ENCODE measurements at regions not wholly inside any gene's neighbourhood (a gene's known extent, or its start where the extent isn't known, plus 50 kb on each side); places are given as distances from the start of the nearest gene placed in this dataset.
A peak's percentile ranks its signal among the peaks of the same experiment; 100 is the strongest.

DNA sequence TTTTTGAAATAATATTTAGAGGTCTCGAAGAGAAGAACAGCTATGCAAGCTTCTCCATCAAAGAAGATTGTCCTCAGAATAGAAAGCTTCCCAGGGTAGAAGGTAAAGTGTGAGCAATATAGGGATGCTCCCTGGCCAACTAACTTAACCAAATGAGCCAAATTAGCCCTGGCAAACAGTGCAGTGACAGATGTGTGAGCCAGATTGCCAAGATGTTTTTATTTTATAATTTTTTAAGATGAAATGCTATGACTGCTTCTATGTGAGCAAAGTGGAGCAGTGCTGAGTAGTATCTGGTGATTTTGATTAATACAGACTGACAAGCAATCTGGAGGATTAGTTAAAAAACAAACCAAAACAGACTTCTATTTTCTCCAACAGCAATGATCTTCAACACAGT, 202.1 kb downstream of the NOVA1 start:
- peak in 1 of 14 donors; percentile 79 for DNase-seq

DNA sequence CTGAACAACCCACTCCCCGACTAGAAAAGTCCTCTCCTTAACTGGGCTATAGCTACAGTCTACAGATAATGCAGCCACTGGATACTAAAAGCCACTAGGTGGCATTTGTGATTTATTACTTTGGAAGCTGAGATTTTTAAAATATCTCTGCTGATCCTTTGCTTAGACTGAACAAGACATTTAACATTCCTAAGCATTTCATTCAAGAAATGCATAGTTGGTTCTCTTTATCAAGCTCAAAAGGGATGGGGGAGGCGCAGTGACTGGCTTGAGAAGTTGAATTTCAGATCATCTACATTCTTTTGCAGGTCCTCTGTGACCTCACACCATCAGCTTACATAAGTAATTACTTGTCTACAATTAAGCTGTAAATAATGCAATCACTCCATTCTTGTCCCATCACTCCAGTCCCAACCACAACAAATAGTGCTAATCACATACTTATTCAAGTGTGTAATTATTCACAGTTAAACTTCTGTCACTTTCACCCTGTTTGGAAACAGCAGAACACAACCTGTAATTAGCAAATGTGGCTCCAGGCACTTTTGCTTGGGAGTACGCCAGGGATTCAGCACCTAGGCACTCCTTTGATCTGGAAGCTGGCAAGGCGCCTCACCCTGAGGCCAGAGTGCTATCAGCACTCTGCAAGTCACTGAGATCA, 203.6 kb downstream of the NOVA1 start:
- DNase-seq, result peak in 2 of 14 donors; percentile 26 to 81

DNA sequence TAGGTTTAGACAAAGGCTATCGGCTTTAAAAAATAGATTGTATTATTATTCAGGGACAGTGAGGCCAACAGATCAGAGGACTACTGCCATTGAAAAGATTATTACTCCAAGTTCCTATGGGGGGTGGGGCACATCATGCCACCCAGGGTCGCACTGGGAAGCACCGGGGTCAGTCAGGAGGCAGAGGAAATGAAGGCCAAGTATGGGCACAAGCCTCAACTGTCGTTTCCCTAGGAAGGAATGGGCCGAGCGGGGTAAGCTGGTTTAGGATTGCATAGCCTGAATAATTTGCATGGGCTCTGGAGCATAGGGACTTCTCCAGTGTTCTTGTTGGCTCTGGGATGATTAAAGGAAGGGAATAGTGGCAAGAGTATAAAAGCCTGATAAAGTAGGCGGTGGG, 205.3 kb downstream of the NOVA1 start:
- no peak for DNase-seq

DNA sequence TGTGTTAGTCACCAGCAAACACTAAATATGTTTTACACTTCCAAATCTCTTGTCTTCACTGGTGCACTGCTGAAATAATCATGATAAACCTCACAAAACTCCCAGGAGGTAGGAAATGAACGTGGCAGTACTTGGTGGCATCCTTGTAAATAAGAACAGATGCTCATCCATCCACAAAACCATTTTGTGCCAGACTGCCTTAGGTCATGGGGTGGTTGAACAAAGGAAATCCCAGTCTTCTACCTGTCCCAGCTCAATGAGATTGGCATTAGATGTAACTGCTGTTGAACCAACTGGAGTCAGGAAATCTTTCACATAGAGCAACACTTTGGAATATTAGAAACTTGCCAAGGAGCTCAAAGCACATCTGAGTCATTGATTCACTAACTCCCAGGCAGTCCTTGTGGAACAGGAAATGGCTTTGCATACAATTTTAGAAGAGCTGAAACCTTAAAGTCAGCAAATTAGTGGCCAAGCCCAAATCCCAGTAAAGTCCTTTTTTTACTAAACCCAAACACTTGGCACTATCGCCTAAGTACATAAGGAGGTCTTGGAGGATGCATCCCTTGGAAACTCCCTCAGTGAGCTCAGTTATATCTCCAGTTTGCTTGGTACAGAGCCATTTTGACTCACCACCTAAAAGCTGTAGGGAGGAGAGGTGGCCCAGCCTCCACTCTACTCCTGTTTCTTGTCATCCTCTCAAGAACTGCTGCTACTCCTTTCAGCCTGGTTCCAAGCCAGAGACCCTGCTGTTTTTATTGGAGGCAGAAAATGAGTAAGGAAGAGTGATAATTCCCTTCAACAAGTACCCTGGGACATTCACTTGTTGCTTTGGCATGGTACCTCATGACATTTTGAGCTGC, 208.0 kb downstream of the NOVA1 start:
- peak in 1 of 14 donors; percentile 21 for DNase-seq

DNA sequence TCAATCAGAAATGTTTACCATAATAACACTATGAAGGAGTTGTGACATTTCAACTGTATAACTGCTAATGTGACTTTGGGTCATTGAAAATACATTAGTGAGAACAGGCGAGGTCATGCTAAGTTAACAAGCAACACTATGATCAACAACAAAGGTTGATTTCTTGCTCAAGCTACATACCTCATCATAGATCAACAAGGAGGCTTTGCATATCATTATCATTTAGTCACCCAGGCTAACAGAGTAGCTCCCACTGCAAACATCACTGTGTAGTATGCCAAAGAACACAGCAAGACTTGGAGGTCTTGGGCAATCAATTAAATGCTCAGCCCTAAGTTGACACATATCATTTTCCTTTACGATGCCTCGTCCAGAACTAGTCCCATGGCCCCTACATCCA, 212.5 kb downstream of the NOVA1 start:
- DNase-seq, result no peak

DNA sequence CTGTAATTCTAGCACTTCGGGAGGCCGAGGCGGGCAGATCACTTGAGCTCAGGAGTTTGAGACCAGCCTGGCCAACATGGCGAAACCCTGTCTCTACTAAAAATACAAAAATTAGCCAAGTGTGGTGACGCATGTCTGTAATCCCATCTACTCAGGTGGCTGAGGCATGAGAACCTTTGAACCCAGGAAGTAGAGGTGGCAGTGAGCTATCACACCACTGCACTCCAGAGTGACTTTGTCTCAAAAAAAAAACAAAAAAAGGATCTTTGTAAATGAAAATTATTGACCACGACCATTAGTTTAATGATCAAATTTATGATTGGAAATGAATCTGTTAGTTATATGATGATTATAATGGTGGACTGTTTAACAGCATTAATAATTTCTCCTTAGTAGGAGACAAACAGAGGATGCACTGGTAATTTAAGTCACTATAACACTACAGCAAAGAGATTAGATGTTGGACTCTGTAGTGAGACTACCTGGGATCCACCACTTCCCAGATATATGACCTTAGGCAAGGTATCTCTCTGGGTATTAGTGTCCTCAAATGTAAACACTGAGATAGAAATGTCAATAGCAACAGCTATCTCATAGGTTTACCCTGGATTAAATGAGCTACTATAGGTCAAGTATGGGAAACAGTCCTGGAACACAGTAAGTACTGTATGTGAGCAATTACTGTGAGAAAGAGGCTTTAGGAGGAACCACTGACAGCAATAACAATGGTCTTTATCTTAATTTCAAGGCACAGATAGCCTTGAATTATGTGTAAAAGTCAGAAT, 214.7 kb downstream of the NOVA1 start:
- no peak for DNase-seq

DNA sequence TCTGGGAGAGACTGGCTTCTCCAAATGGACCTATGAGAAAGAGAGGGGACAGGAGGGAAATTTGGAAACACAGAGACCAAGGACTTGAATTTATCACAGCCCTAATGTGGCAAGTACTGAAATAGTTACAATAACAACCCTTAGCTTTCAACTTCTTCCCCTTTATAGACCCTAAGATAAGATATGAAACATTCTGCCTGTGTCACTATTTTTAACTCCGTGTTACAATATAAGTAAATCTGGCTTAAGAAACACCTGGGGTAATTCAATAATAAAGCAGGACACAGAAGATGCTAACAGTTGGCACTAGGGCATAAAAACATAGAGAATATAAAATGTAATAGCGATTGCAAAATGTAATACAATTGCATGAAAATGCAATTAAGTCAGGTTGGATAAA, 216.4 kb downstream of the NOVA1 start:
- DNase-seq, result no peak

DNA sequence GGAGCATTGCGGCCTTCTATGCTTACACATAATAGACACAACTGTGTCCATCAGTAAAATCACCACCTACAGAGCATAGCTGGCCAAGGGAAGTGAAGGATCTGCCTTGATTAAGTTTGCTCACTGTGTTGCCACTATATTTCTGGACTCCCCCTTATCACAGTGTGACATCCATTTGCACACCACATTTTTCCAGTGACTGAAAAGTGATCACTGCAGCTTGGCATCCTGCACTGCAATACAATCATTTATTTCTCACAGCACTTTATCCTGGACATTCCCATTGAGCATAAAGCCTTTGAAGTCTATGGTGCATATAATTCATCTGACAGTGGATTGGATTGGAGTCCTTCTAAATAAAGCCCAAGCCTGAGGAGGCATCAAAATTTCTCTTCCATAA, 217.2 kb downstream of the NOVA1 start:
- DNase-seq, result no peak

DNA sequence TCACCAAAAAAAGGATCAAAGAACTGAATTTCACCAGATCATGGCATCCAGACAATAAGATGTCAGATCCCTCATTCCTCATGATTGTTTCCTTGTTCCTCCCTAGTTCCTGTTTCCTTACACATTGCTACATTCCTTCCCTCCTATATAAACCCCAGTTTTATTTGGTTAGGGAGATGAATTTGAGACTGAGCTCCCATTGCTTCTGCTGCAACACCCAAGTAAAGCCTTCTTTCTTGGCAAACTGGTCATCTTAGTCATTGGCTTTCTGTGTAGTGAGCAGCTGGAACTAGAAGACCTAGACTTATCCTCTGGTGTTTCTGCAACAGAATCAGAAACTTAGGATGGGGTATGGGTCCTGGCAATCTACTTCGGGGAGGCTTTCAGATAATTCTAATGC, 217.9 kb downstream of the NOVA1 start:
- no peak for DNase-seq

DNA sequence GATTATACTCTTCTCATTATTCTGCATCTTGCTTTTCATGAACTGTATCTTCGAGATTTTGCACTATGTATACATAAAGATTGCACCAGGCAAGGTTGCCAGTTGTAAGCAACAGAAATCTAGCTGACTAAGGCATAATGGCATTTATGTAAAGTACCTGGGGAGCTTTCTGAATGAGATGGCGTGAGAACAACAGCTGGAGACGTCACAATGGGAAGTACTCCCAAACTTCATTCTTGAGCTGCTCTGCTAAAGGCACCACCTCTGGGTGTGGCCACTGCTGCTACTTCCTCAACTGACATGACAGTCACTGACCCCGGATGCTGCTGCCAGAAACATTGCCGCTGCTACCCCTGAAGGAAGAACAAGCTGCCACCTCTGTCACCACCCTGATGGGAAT, 220.7 kb downstream of the NOVA1 start:
- DNase-seq, result no peak

DNA sequence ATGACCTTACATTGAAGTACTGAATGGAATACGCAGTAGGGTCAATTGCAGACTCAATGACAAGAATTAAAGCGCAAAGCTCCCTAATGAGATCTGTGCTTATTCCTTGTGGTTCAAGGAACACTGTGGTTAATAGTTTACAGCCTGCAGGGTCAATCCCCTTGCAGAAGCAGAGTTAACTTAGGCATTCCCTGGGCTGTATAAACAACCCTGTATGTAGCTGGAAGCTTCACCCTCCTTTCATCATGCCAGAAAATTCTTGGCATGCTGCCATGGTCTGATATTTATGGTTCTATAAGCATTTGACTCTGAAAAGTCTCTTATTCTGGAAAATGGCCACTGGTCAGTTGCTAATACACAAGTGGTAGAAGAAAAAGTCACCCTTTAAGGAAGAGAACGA, 227.7 kb downstream of the NOVA1 start:
- no peak for DNase-seq

DNA sequence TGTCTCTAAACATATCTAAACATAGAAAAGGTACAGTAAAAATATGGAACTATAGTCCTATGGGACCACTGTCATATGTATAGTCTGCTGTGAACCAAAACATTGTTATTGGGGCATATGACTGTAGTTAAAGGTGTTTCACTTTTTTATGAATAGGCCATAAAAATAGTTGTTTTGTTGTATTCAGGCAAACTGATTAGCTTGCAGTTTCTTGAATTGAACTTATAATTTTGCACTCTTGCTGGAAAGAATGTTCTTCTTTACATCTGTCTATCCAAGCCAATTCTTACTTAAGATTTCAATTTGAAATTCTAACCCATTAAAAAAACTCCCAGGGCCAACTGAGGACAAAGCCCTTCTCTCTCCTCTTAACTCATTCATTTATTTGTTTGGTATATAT, 234.1 kb downstream of the NOVA1 start:
- no peak for DNase-seq

DNA sequence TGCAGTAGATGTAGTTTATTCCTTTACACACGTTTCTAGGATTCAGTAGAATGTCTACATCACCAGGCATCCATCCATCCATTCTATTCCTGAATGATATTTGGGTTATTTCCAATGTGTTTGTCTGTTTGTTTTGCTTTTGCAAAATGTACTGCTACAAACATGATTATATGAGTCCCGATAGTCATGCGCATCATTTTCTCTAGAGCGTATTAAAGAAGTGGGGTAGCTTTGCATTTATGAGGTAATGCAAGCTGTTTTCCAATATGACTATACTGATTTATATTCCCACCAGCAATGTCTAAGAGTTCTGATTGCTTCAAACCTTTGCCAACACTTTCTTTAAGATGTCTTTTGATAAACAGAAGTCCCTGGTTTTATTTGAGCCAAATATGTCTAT, 253.2 kb downstream of the NOVA1 start:
- DNase-seq, result no peak

DNA sequence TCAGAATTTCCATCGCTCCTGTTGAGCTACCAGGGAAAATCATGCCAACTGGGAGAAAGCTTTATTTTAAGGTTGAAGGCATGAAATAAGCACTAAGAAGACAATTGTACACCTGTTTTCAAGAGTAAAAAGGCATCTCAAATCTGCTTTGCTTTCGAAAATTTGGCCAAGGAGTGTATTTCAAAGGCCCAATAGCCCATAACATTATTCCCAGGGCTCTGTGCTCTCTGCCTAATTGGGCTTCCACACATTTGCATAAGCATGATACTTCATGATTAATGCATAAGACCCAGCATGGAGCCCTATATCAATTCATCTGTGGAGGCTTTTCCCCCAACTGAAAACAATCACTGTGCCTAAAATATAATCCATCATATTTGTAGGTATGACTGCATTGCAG, 258.5 kb downstream of the NOVA1 start:
- DNase-seq, result no peak

DNA sequence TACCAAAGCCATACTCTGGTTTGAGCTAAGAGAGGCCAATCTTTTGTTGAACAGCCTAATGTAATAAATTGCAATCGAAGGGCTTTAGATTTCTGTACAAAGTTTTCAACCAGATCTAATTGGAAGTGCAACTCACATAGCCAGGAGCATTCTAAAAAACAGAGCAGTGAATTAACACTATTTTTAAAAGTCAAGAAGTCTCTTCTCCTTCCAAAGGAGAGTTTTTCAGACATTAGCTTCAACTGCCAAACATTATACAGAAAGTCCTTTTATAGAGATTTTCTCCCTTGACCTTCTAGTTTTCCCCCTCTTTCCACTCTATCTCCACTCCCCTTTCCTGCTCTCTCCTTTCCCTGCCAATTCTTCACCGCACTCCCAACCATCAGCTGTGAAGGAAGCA, 259.6 kb downstream of the NOVA1 start:
- DNase-seq, result no peak

DNA sequence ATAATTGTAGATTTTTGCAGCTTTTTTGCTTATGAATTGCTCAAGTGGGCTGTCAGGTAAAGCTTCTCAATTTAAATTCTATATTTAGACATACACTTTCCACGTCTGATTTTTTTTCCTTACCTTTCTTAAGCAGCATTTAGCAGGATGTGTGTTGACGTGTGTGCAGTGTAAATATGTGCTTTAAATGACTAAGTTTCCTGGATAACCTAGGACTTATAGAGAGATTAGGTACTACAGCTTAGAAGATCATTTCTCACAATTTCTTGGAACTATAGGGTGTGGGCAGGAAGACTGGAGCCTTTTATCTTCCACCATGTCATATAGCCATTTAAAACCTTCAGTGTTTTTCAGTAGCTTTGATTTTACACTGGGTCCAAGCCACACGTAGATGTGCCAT, 263.5 kb downstream of the NOVA1 start:
- no peak for DNase-seq

DNA sequence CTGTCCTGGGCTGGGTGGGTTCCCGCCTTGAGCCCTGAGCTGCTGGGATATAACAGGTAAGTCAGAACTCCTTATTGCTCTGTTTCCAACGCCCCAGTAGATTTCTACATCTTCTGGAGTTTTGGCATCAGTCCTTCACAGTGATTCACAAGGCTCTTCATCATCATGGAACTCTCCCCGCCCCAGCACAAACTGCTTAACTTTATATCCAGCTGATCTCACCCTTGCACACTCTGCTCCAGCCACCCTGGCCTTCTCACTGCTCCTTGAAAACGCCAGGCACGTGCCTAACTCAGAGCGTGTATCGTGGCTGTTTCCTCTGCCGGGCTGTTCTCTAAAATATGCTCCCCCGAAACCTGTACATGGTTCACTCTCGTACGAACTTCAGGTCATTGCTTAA, 264.9 kb downstream of the NOVA1 start:
- DNase-seq, result no peak

DNA sequence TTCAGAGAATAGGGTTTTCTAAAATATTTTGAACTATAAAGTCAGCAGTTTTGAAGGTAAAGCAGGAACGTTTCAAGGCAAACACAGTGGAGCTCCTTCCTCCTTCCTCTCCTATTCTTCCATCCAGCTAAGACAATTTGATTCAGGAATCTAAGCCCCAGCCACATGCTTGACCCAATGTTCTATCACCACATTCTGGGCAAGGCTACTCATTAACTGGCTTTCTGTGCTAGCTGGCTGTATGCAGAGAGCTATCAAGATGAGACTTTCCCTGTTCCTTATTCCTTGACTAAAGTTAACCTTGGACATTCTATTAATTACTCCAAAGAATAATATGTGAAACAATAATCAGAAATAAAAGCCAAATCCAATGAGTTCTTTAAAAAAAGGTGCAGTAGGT, 266.9 kb downstream of the NOVA1 start:
- no peak for DNase-seq

DNA sequence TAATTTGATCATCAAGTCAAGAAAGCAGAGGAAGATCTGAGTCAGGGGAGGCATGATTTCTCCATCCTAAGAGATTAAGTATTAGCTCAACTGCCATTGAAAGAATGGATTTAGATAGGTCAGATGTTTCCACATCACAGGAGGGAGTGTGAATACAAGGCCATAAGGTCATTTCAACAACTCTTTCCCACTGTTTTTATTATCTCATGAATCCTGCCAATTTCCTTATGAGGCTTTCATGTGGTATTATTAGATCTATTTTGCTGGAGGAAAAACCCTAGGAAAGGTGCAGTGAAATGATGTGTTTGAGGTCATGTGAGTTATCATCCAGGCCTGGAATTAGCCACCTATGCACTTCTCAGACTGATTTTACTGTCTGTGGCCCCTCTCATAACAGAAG, 269.0 kb downstream of the NOVA1 start:
- no peak for DNase-seq

DNA sequence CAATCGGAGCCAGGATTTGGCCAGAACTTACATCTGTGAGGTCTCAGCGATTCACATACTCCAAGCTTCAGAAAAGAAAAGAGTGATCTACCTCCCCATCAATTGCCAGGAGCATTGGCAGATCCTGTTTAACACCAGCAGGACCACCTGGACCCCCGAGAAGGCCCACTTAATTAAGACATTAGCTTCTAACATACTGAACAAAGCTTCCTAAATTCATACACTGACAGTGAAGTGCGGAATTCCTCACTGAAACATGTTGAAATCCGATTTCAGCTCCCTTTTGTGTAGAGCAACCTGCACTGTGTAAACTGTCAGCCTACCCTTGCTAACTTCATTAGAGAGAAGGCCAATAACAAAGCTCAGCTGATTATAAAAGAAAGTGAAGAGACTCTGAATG, 274.0 kb downstream of the NOVA1 start:
- no peak for DNase-seq

DNA sequence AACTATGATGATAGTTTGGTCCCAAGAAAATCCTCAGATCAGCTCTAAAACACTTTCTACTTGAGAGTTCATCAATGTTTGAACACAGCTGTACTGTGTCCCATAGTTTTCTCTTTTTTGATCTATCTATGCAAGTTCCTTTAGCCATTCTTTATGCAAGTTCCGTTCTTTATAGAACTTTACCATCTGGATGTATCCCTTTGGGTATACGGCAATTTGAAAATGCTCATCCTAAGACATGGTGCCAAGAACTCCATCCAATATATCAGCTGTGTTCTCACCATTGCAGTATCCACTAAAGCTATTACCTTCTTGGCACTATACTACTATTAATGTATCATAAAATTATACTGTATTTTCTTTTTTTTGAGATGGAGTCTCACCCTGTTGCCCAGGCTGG, 276.9 kb downstream of the NOVA1 start:
- no peak for DNase-seq

DNA sequence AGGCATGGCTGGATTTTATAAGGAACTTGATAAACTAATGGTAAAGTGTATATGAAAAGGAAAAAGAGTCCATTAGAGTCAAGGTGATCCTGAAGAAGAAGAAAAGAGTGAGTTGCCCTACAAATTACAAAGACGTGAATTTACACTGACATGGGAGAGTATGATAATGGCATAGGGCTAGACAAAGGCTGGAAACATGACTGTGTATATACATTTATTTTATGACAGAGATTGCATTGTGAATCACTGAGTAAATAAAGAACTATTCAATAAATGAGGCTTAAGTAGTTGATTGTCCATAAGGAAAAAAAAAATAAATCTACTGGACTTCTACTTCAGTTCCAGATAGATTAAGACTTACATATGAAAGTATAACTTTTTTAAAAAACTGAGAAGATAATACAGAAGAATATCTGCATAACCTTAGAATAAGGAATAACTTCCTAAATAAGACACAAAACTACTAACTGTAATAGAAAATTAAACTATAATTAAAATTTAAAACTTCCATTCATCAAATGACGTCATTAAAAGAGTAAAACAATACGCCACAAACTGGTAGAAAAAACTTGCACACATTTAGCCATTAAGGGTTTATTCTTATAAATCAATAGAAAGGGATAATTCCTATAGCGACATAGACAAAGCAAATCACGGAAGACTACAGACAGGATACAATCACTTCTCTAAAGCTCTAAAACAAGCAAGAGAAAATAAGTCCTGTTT, 278.5 kb downstream of the NOVA1 start:
- no peak for DNase-seq

DNA sequence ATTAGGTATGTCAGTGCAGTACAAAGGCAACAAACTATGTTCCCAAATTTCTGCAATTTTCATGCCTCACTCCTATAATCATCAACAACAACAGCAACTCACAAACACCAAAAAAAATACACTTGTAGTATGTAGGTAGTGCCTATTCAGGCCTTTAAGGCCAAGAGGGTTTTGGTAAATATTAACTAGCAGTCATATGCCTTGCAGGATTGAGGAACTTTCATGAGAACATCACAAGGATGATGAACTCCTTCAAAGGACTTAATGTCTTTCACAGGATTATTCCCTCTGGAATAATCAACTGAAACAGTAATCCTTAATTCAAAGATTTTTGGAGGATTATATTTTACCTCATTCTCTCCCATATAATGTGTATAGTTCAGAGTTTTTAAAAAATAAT, 293.8 kb downstream of the NOVA1 start:
- no peak for DNase-seq
